Cardiac muscle cell (in vitro differentiated cells and primary cell): ENCODE measurements at regions not wholly inside any gene's neighbourhood (a gene's known extent, or its start where the extent isn't known, plus 50 kb on each side); places are given as distances from the start of the nearest gene placed in this dataset.

ENCODE experiments used
- DNase-seq, 2 donors: peaks; one replicate each; pipeline versions ENCODE4 v3.0.0 to v3.0.0-alpha.2; 2010 to 2017; ENCODE audit warnings: low read depth in 1 of 2, low spot score in 1 of 2
- H3K27ac ChIP-seq: fragments of 200-600 bp; sonication (generic); 2 replicates; pipeline ENCODE4 v1.5.1; 2016
- H3K27me3 ChIP-seq: fragments of 200-600 bp; sonication (generic); 2 replicates; pipeline ENCODE4 v1.6.0; 2016; ENCODE audit warnings: control low read depth
- H3K36me3 ChIP-seq: fragments of 200-600 bp; sonication (generic); 2 replicates; pipeline ENCODE4 v1.5.1; 2016; ENCODE audit warnings: control low read depth
- H3K4me1 ChIP-seq: fragments of 200-600 bp; sonication (generic); 2 replicates; pipeline ENCODE4 v1.8.1; 2017; ENCODE audit warnings: low read depth, mild to moderate bottlenecking, mixed run types
- H3K4me3 ChIP-seq: fragments of 200-600 bp; sonication (generic); 2 replicates; pipeline ENCODE4 v1.5.1; 2016; ENCODE audit warnings: mild to moderate bottlenecking
- H3K9me3 ChIP-seq: fragments of 200-600 bp; sonication (generic); 2 replicates; pipeline ENCODE4 v1.5.1; 2017; ENCODE audit warnings: low read depth, mild to moderate bottlenecking, control low read depth
- TF ChIP-seq, protein P1 (sequence below): IDR thresholded peaks from 2 replicates; pipeline ENCODE4 v1.5.1; 2012; ENCODE audit warnings: low read depth, mild to moderate bottlenecking, low read length

DNA sequence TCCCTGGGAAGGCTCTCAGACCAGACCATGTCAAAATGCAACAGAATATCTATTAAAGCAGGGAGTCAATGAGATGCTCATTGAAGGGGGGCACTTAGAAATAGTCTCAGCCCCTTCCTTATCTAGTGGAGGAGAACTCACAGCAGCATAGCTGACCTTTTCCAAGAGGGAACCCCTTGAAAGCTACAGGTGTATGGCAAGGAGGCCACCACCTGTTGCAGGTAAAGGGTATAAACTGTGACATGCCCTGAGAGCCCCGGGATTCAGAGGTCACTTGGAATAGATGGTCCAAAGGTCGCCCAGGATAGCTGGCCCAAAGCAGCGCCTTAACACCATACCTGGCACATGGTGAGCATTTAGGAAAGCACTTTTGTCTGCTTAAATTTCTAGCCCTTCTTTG lies 120.2 kb upstream of the RPL38 start:
- no peak overlapping the region for H3K27ac ChIP-seq
- TF ChIP-seq, protein P1, sequence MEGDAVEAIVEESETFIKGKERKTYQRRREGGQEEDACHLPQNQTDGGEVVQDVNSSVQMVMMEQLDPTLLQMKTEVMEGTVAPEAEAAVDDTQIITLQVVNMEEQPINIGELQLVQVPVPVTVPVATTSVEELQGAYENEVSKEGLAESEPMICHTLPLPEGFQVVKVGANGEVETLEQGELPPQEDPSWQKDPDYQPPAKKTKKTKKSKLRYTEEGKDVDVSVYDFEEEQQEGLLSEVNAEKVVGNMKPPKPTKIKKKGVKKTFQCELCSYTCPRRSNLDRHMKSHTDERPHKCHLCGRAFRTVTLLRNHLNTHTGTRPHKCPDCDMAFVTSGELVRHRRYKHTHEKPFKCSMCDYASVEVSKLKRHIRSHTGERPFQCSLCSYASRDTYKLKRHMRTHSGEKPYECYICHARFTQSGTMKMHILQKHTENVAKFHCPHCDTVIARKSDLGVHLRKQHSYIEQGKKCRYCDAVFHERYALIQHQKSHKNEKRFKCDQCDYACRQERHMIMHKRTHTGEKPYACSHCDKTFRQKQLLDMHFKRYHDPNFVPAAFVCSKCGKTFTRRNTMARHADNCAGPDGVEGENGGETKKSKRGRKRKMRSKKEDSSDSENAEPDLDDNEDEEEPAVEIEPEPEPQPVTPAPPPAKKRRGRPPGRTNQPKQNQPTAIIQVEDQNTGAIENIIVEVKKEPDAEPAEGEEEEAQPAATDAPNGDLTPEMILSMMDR, result no peak
- no peaks in the 10 kb centered on the region for H3K9me3 ChIP-seq
- H3K4me1 ChIP-seq, result no peaks in the 10 kb centered on the region
- H3K27me3 ChIP-seq, result no peaks in the 10 kb centered on the region
- DNase-seq, result no peak
- H3K36me3 ChIP-seq, result no peaks in the 10 kb centered on the region
- H3K4me3 ChIP-seq, result no peak overlapping the region

DNA sequence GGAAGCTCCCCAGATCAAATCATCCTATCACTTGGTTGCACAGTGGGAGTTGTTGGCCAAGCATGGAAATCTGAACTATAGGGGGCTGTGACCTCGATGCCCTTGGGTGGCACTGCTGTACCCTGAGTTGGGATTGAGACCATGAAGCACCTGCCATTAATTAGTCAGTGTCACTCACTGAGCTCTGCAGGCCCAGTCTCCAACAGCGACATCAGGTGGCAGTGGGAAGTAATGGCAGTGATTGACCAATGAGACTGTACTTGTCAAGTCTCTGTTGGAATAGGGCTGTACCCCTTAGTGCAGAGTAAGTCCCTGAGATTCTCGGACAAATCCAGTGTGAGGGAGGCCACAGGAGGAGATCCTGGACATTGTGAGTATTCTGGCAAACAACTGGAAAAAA lies 118.0 kb upstream of the RPL38 start:
- H3K27ac ChIP-seq, result no peak overlapping the region
- no peaks in the 10 kb centered on the region for H3K36me3 ChIP-seq
- no peak overlapping the region for H3K4me3 ChIP-seq
- H3K9me3 ChIP-seq, result no peaks in the 10 kb centered on the region
- H3K4me1 ChIP-seq, result no peaks in the 10 kb centered on the region
- TF ChIP-seq, protein P1, result no peak
- H3K27me3 ChIP-seq, result no peaks in the 10 kb centered on the region
- peak in 1 of 2 donors; percentile 1 for DNase-seq

DNA sequence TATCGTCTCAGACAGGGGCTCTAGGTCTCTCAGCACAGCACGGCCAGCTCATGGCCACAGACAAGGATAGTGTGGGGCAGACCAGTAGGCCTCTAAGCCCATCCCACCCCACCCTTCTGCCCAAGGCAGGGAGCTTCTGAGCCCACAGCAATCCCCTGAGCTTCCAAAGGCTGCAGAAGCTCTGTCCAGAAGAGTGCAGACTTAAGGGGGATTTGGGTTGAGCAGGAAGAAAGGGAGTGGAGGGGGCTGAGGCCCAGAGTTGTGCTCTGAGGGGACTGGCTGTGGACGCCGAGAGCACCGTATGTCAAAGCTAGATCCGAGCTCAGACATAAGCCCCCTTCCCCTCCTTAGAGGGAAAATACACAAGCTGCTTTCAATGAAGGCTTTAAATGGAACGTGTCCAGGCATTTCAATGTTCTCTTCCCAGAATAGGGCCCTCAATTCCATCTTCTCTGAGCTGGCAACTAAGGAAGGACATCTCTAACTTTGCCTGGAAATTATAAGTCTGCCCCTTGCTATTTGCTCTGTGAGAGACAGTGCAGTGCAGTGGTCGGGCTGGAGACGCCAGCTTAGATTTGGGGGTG lies 116.4 kb upstream of the RPL38 start:
- DNase-seq, result no peak
- no peaks in the 10 kb centered on the region for H3K27me3 ChIP-seq
- no peak overlapping the region for H3K27ac ChIP-seq
- H3K4me1 ChIP-seq, result no peaks in the 10 kb centered on the region
- H3K36me3 ChIP-seq, result no peaks in the 10 kb centered on the region
- TF ChIP-seq, protein P1, result no peak
- no peaks in the 10 kb centered on the region for H3K9me3 ChIP-seq
- no peak overlapping the region for H3K4me3 ChIP-seq

DNA sequence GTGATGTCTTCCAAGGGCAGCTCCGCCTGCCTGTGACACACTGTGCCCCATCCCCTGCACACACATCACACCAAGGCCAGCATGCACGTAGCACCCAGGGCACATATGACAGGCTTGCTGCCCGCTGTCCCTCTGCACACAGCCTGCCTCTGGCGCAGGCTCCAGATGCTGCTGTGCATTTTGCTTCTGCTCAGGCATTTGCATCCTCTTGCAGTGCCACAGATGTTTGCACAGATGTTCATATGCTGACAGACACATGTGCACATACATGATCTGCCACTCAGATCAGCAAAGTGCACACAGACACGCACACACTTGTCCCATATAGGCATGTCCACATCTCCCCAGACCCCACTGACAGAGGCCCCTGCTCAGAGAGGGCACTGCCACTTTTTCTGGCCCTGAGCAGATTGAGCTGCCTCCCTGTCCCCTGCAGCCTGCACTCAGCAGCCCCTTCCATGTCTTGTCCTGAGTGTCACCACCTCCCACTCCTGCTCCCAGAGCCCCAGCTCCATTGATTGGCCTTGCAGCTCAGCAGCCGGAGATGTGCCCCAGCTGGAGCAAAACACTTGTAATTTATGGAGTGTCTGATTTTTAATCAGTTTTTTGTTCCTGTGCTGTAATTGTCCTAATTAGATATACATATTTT lies 115.1 kb upstream of the RPL38 start:
- no peaks in the 10 kb centered on the region for H3K36me3 ChIP-seq
- no peaks in the 10 kb centered on the region for H3K4me1 ChIP-seq
- H3K27ac ChIP-seq, result no peak overlapping the region
- DNase-seq, result no peak
- H3K9me3 ChIP-seq, result no peaks in the 10 kb centered on the region
- H3K4me3 ChIP-seq, result no peak overlapping the region
- H3K27me3 ChIP-seq, result no peaks in the 10 kb centered on the region
- TF ChIP-seq, protein P1, result no peak

DNA sequence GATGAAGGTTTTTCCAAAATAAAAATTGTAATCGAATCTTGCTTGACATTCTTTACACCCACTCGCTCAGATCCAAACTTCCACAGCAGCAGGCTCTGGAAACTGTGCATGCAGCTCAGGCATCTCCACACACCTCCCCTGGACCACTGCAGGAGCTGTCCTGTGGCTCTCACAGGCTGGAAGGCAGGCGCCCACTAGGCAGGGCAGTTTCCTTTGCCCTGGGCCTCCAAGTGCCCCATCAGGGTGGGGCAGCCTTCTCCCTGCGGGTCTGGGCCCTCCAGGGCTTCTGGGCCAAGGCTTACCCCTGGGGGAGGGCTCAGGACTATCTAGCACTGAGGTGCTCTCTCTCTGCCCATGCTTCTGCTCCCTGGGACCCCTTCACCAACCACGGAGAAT lies 114.5 kb upstream of the RPL38 start:
- TF ChIP-seq, protein P1, result no peak
- Histone ChIP-seq H3K4me1 (no peaks in the 10 kb centered on the region), H3K9me3 (no peaks in the 10 kb centered on the region), H3K4me3 (no peak overlapping the region), H3K27ac (no peak overlapping the region), H3K36me3 (no peaks in the 10 kb centered on the region), H3K27me3 (no peaks in the 10 kb centered on the region)
- DNase-seq, result no peak
